GM19023 (cell line): ENCODE measurements at regions not wholly inside any gene's neighbourhood (a gene's known extent, or its start where the extent isn't known, plus 50 kb on each side); places are given as distances from the start of the nearest gene placed in this dataset.

Experiments
- ATAC-seq: cut with Tn5 transposase; IDR thresholded peaks from one replicate; pipeline ENCODE4 v1.9.1; 2021; ENCODE audit warnings: mild to moderate bottlenecking, moderate library complexity; ENCODE audit not compliant: unreplicated experiment

- ATAC-seq: no peak
Measured at GRCh38 chr6:48755315-48755714, 644.3 kb upstream of the PTCHD4 start.

- ATAC-seq: no peak
Measured at GRCh38 chr6:48754641-48755040, 643.6 kb upstream of the PTCHD4 start.

GRCh38 chr6:48750861-48751260 is 639.9 kb upstream of the PTCHD4 start:
- no peak for ATAC-seq

GRCh38 chr6:48747471-48747870 is 636.5 kb upstream of the PTCHD4 start:
- ATAC-seq: no peak

- ATAC-seq: no peak
Measured at GRCh38 chr6:48747040-48747439, 636.0 kb upstream of the PTCHD4 start.

- ATAC-seq: no peak
Measured at GRCh38 chr6:48744948-48745347, 634.0 kb upstream of the PTCHD4 start.

GRCh38 chr6:48743738-48744137 is 632.7 kb upstream of the PTCHD4 start:
- no peak for ATAC-seq

GRCh38 chr6:48736501-48737206 is 625.7 kb upstream of the PTCHD4 start:
- ATAC-seq: no peak

GRCh38 chr6:48735846-48736245 is 624.8 kb upstream of the PTCHD4 start:
- no peak for ATAC-seq

- no peak for ATAC-seq
Measured at GRCh38 chr6:48733581-48733980, 622.6 kb upstream of the PTCHD4 start.

GRCh38 chr6:48714699-48715098 is 603.7 kb upstream of the PTCHD4 start:
- ATAC-seq: no peak

GRCh38 chr6:48714250-48714649 is 603.3 kb upstream of the PTCHD4 start:
- no peak for ATAC-seq

- no peak for ATAC-seq
Measured at GRCh38 chr6:48713612-48714011, 602.6 kb upstream of the PTCHD4 start.

- ATAC-seq: no peak
Measured at GRCh38 chr6:48706310-48706709, 595.3 kb upstream of the PTCHD4 start.

- no peak for ATAC-seq
Measured at GRCh38 chr6:48701572-48701971, 590.6 kb upstream of the PTCHD4 start.

- ATAC-seq: no peak
Measured at GRCh38 chr6:48695872-48696271, 584.9 kb upstream of the PTCHD4 start.

GRCh38 chr6:48691420-48691819 is 580.4 kb upstream of the PTCHD4 start:
- ATAC-seq: no peak

- no peak for ATAC-seq
Measured at GRCh38 chr6:48689498-48689897, 578.5 kb upstream of the PTCHD4 start.

- ATAC-seq: no peak
Measured at GRCh38 chr6:48678390-48678789, 567.4 kb upstream of the PTCHD4 start.

- no peak for ATAC-seq
Measured at GRCh38 chr6:48671505-48671904, 560.5 kb upstream of the PTCHD4 start.

- ATAC-seq: no peak
Measured at GRCh38 chr6:48670546-48670945, 559.5 kb upstream of the PTCHD4 start.

GRCh38 chr6:48667797-48668196 is 556.8 kb upstream of the PTCHD4 start:
- no peak for ATAC-seq

GRCh38 chr6:48664826-48665225 is 553.8 kb upstream of the PTCHD4 start:
- ATAC-seq: no peak
